HG03108 (cell line): ENCODE measurements at regions not wholly inside any gene's neighbourhood (a gene's known extent, or its start where the extent isn't known, plus 50 kb on each side); places are given as distances from the start of the nearest gene placed in this dataset.

Source experiments
- ATAC-seq: cut with Tn5 transposase; IDR thresholded peaks from one replicate; pipeline ENCODE4 v1.9.1; 2021; ENCODE audit warnings: moderate library complexity; ENCODE audit not compliant: unreplicated experiment

DNA sequence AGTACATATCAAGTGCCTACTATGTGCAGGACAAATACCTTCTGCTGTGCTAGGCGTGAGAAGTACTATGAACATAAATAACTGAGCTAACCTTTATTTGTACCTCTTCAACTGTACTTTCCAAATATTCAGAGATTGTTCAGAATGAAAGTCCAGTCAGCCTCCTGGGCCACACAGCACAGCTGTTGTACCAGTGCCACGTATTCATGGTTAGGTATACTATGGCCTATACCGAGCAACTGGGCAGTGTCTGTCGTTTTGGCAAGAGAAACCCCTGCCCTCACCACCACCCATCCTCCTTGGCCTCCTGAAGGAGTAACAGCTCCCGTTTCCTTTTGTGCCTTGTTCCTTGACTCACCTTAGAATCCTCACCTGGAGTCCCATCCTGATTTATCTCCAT is 53.0 kb downstream of the RASSF10 start:
- ATAC-seq: no peak

DNA sequence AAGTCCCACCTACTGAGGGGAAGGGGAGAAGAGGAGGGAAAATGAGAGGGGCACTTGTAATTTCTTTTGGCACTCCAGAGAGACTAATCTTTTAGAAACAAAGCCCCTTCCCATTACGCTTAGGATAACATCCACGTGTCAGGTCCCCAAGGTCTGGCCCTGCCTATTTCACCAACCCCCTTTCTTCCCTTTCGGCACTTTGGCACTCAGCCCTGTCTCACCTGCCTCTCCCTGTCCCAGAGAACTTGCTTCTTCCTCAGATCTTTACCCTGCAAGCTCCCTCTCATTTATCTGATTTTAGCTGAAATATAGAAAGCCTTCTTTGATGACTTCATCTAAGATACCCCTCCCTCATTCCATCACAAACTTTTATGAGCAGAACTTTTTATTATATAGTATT is 55.5 kb downstream of the RASSF10 start:
- no peak for ATAC-seq

DNA sequence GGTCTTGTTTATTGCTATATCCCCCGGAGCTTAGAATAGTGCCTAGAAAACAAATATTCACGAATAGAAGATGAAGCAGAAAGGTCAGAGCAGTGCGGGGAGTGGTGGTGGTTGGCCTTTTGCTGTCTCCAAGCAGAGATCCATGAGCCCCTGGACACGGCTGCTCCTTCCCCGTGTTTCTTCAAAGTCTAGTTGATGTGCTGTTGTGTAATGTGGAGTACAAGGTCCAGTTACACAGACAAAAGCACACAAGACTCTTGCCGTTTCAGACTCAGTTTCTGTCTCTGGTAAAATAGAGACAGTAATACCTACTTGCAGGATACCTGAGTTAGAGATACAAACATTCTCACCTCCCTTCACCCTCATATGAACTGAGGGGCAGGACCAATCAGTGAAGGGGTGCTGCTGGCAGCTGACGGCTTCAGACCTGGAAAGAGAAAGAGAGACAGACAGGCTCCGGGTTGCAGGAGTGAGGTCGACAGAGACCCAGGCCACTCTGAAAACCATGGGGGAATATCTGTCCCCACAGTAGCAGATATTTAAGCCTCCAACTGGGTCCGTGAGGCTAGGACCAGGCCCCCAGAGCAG is 56.2 kb downstream of the RASSF10 start:
- ATAC-seq: no peak

DNA sequence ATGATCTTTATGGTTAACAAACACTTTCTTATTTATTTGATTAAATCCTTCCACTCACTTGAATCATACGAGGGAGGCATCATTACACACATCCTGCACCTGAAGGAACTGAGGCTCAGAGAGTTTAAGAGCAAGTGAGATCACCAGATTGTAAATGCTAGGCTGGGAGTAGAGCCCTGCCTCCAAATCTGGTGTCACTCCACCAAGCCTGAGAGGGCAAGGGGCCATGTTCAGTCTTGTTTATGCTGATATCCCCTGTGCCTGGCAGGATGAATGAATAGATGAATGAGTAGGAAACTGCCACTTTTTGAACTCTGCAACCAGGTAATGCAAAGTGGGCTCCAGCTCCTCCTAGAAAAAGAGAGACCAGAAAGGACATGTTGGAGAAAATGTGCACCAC is 59.1 kb downstream of the RASSF10 start:
- ATAC-seq: no peak

DNA sequence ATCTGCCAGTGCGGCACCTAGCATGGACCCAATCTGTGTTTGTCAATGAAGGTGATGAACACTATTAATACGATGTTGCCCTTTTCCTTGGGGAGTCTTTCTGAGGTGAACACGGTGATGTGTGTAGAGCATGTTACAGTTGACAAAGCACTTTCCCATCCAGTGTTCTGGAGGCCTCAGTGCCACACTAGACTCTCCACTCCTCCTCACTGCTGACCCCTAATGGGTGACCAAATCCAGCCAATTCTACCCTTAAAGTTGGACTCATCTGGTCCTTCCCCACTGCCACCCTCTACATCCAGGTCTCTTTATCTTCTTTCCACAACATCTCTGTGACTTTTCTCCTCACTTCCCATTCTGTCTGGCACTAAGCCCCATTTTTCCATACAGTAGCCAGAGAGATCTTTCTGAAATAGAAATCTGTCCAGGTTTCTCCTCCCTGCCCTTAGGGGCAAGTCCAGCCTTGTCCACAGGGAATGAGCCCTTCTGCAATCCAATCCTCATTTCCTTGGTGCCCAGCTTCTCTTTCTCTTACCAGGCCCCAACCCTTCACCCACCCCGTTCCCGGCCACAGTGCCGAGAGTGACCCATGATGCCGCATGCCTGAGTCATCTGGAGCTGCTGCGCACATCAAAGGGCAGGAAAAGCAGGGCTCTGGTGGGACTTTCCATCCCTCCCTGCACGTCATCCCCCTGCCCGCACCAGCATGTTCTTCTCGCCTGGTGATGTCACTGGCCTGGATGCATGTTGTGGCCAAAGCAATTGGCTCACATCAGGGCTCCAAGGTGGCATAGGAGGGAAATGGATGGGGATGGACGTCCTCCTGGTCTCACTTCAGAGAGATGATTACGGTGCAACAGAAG is 64.2 kb downstream of the RASSF10 start:
- no peak for ATAC-seq

DNA sequence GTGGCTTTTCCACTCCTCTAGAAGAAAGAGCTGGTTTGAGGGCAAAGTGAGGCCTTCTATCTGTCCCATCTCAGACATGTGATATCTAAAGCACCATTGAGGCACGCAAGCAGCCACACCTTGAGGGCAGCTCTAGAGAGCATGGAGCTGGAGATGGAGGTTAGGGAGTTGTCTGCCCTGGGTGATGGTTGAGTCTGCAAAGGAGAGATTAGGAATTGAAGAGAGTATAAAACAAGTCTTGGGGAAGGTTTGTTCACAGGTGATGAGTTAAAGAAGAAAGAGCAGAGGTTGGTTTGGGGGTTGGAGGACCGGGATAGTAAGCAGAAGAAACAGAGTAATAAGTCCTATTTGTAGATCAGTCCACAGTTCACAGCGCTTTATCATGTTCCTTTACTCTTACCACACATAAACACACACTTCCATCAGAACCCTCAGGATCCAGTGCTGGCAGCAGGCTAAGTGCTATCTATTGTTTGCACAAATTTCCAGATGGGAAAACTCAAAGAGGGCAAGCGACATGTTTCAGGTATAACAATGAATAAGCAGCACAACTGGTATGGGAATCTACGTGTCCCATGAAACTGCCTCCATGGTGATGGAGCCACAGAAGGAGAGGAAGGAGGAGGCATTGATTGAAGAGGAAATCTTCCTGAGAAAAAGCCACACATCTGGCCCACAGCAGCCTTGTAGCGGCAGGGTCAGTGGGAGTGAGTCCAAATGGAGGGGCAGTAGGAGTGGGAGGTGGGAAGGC is 65.8 kb downstream of the RASSF10 start:
- no peak for ATAC-seq

DNA sequence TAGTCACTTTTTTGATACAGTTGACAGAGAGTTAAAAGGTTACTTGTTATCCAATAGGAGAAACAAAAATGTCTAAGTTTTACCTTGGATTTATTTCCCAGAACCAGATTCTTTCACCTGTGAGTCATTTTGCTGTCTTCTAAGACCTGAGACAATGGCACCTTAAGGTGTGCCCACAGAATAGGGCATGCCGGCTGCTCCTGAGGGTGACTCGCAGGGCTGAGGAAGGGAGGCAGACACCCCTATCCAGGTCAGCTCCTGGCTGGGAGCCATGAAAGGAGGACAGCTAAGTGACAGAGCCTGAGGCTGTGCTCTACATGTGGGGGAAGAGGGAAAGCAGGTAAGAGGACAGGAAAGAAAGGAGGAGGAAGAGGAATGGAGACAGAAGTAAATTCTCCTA is 67.8 kb downstream of the RASSF10 start:
- no peak for ATAC-seq

DNA sequence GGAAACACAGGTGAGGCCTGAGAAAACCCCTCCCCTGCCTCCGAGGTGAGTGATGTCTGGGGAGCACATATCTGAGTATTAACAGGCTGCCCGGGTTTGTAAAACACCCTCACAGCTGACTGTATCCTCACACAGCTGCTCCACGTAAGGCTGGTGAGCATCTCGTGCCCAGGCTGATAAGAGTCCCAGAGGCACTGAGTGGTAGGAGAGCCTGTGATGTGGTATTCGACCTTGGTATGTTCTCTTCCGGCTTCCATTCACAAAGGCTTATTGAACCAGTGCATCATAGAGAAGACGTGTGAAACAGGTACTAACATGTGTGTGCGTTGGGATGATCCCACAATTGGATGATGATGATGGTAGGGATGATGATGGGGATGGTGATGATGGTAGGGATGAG is 71.7 kb downstream of the RASSF10 start:
- ATAC-seq: no peak

DNA sequence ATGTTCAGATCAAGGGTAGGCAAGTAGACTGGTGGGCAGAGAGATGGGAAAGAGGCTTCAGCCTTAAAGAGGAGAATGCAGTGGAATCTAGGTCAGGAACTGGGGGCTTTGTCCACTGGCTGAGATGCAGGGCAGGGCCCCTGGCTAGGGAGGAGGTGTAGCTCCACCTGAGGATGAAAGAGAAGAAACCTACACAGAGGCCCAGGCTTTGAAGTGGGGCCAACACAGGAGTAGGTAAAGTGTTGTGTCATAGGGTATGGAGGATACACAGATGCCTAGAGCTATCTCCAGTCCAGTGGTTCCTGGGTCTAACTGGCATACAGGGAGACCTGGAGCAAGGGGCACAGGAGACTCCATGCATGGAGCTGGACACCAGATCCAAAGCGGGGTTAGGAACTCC is 73.5 kb downstream of the RASSF10 start:
- no peak for ATAC-seq

DNA sequence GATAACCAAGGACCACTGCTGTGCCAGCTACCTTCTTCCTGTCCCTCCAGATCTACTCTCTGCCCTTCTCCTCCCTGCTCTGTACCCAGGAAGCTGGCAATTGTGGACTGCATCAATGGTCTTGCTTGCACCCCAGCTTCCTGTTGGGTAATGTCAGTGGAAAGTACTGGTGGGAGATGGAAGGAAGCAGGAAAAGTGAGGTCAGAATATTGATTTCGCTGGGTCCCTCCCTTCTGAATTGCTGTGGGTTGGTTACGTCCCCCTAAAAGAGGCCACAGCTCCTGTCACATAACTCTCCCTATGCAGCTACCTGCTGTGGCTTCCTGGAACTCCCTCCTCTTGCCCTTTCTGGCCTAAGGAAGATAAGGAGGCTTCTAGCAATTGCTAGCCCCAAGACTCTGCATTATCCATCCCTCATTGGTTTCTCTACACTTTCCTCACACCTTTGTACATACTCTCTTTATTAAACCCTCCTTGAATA is 81.2 kb downstream of the RASSF10 start:
- no peak for ATAC-seq

DNA sequence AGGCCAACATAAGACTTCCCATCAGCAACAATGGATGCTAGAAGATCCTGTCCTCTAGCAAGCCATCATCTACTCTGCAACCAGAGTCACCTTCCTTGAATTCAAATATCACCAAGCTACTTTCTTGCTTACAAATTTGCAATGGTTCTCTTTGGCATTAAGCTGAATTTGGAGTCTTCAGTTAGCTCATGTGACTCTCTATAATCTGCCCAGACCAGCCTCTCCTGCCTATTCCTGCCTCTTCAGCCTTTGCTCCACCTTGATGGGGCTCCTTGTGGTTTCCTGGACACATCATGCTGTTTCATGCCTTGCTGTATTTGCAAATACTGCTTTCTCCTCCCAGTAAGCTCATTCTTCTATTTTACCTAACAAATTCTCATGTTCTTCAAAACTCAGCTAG is 82.3 kb downstream of the RASSF10 start:
- no peak for ATAC-seq

DNA sequence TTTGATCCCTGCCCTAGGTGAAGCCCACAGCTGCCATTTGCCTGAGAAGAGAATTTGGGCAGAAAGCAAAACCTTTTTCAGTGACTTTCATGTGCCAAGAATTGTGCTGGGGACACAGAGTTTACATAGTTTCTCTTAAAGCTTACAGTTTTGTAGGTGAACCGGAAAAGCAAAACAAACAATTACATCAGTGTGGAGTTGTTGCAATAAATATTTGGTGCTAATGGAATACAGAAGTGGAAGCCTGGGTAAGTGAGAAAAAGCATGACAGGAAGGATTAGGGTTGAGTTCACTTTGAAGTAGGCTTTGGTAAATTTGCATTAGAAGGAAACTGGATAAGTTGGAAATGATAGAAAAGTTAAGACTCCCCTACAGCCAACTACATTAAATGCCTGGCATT is 82.7 kb downstream of the RASSF10 start:
- no peak for ATAC-seq

DNA sequence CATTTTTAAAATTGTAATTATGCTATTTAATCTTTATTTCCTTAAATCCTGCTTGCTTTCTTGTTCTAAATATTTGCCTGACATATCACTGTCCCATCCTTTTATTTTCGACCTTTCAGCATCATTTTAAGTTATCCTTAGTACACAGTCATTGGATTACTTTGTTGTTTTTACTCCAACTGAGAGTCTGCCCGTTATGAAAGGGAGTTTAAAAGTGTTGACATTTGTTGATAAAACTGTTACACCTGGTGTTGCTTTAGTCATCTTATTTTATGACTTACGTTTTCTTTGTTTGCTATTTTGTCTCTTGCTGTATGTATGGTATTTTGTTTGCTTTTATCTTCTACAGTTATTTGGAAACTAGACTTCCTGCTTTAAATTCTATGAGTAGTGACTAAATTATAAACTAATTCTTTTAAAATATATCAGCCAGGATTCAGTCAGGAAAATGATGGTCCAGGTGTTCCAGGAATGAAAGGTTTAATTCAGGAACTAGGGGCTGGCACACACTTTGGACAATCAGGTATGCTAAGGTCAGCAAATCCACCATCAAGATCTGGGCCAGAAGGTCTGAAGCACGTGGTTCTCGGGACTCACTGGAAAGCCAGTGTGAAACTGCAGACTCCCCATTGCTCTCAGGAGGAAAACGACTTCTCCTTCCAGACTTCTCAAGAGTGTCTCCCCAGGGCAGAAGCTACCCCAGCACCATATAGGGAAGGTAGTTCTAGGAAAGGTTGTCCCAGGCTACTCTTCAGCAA is 86.0 kb downstream of the RASSF10 start:
- ATAC-seq: no peak

DNA sequence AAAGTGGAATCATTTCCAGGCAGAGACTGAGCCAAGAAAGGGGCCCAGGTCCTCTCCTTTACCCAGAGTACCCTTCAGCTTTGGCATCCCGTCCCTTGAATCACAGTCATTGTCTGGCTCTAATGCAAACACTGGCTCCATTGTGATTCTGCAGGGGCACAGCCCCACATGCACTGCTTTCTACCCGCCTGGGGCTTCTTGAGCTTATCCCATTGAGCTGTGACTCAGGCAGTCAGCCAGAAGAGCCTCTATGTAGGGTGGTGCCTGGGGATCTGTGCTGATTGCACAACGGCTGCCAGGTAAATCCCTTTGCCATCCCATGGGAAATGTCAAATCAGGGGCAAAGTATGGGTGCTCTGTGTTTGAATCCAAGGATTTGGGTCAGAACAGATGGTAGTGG is 88.9 kb downstream of the RASSF10 start:
- ATAC-seq: no peak

DNA sequence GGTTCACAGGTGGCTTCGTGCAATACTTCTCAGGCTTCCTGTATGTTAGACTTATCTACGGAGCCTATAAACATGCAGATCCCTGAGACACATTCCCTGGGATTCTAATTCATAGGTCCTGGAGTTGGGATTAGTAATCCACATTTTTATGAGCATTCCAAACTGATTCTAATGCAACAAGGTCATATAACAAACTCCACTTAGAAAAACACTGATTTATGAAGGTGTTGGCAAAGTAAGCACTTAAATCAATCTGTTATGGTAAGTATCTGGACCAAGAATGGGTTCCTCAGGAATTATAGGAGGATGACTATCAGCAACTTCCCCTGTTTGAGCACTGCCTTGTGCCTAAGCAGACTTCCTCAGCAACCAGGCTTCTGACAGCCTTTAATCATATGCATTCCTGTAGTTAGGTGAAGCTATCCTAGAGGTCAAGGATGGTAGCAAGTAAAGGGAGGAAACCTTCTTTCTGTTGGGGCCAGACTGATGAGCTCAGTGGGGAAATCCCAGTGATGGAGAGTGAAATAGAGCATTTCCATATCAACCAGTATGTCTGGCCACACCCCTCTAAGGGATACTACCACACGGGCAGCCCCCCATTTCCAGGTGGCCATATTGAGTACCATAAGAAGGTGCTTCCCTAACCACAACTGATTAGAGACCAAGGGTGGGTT is 89.6 kb downstream of the RASSF10 start:
- no peak for ATAC-seq

DNA sequence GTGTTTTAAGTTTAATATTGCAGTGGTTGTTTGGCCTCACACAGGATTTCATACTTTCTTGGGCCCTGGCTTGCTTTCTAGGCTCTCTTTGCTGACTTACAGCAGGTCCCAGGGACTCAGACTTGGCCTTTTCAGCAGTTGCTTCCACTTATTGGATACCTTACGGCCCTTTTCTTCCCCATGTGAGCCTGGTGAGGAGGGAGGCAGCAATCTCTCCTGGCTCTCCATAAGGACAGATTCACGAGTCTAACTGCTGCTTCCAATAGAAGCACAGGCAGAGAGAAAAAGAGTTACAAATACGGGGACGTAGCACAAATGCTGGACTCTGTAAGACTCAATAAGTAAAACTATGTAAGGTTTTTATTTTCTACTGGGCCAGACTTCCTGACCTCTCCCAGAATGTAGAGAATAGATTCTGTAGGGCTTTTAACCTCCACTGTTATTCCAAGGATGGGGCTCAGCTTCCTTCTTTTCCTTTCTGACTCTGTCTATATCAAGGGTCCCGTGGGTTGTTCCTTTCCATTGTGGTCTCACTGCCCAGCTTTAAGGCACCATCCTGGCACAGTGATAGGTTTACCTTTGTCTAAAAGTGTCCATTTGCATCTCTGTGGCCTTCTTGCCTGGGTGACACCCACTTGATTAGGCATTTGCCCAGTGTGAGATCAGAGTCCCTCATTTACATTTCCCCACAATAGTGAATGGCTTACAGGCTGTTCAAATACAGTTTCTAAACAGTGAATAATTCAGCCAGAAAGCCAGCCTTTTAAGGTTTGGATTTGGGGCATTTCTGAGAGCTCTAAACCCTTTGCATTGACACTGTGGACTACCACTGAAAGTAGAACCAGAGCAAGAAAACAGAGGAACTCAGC is 92.8 kb downstream of the RASSF10 start:
- no peak for ATAC-seq

DNA sequence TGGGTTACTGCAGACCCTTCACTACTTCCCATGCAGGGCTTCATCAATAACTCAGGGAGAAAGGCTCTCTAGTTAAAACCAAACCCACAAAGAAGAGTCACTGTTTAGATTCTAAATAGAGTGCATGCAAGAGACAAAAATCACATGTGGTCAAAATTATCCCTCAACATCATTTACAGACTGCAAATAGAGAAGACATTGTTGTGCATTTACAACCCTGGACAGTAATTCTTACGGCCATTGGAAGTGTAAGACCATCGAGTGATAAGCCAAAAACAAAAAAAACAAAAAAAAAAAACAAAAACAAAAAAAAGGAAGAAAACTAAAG is 93.4 kb downstream of the RASSF10 start:
- ATAC-seq: no peak

DNA sequence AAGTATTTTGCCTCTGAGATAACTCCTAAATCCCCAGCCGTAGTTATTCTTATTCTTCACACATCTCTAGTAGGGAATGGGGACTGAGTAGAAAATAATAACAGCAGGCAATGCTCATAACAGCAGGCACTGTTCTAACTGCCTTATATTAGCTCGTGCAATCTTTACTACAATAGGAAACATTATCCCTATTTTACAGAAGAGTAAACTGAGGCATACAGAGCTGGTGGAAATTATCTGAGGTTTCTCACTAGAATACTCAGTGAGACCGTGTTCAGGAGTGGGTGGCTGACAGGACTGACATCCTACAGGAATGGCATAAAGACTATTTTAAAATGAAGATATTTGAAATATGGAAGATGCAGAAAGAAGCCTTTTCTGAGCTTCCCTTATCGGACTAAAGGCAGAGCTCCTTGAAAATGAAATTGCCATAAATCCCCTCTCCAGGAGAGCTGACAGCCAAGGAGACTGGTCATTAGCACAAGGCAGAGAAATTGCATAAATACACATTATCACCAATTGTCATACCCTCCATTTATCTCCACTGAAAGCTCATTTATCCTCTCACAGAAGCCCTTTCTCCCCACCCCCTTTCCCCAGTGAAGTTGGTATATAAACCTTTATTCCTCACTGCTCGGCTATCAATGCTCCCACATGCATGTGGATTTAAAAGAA is 93.9 kb downstream of the RASSF10 start:
- no peak for ATAC-seq

DNA sequence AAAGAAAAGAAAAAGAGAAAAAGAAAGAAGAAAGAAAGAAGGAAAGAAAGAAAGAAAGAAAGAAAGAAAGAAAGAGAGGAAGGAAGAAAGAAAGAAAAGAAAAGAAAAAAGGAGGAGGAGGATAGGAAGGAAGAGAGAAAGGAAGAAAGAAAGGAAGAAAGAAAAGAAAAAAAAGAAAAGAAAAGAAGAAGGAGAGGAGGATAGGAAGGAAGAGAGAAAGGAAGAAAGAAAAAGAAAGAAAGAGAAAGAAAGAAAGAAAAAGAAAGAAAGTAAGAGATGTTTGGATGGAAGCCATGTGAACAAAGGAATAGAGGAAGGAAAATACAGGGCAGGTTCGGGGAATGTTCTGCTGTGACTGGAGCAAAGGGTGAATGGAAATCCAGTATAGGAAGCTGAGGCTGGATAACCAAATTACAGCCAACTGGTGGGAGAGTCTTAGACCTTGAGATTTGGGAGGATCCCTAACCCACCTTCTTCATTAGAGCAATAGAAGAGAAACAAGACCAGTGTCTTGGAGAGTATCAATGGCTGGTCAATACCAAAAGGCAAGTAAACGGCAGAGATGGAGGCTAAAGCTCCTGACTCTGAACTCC is 94.9 kb downstream of the RASSF10 start:
- no peak for ATAC-seq
